NB4 (cell line): ENCODE measurements at regions not wholly inside any gene's neighbourhood (a gene's known extent, or its start where the extent isn't known, plus 50 kb on each side); places are given as distances from the start of the nearest gene placed in this dataset.

Experiments used
- CTCF ChIP-seq: IDR thresholded peaks from one replicate; pipeline ENCODE4 v1.5.1; 2012; ENCODE audit warnings: low read depth, low read length
- MYC ChIP-seq: IDR thresholded peaks from 2 replicates; pipeline ENCODE4 v1.6.1; 2011; ENCODE audit warnings: low read depth, low read length
- POLR2A ChIP-seq: IDR thresholded peaks from 2 replicates; pipeline ENCODE4 v1.6.1; 2011; ENCODE audit warnings: mild to moderate bottlenecking; ENCODE audit not compliant: insufficient read length; ENCODE audit errors: extremely low read depth

DNA sequence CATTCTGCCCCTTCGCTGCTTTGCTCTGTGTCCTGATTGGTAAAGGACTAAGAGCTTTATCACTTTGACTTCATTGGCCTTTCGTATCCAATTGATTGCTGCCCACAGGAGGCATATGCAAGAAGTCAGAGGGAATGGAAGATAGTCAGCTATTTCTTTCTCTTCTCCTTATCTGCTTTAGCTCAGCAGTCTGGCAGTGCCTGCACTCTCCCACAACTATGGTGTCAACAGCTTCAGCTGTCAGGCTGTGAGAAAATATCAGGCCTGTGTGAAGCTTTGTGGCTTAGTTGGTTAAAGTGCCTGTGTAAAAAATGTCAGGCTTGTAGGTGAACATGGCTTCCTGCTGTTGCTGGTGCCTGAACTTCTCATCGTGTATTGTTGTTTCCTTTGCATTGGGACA, 243.0 kb downstream of the PCDH17 start:
- TF ChIP-seq CTCF, result no peak
- no peak for TF ChIP-seq POLR2A
- TF ChIP-seq MYC, result no peak
